ENCODE measurements at regions not wholly inside any gene's neighbourhood (a gene's known extent, or its start where the extent isn't known, plus 50 kb on each side); places are given as distances from the start of the nearest gene placed in this dataset.

- ChIA-PET POLR2A (interaction anchor here (1.1 kb wide), 1 partner anchor 9 kb away, joined by 3 read pairs; no protein-coding TSS in a partner anchor), CTCF (no interaction called here), RAD21 (ENCODE audit: low non-redundant PET in 1 of 2, low total read pairs in 2 of 2, uncharacterized antibody in 2 of 2, unreplicated experiment in 2 of 2) (interaction anchor here in 1 of 2 experiments (0.9 kb wide), 1 partner anchor 13 kb away, joined by 3 read pairs; no protein-coding TSS in a partner anchor)
- Histone ChIP-seq H3K79me2 (ENCODE audit: insufficient read depth, low read length) (no peaks in the 10 kb centered on the region), H3K27me3 (ENCODE audit: insufficient read depth, low read length) (no peaks in the 10 kb centered on the region), H3K4me3 (replicated peaks in 1 of 2; ENCODE audit: low read depth in 1 of 2, low read length in 2 of 2) (peak overlapping the region in 1 of 2 experiments; percentile 3; a peak in 1 of 4 replicates), H2AFZ (ENCODE audit: low read depth, low read length, poor library complexity, severe bottlenecking) (peak overlapping the region; percentile 89), H3K4me2 (ENCODE audit: low read length) (peak overlapping the region; percentile 63), H3K36me3 (ENCODE audit: control insufficient read depth in 1 of 2, insufficient read depth in 2 of 2, low read length in 2 of 2) (no peaks in the 10 kb centered on the region), H3K4me1 (ENCODE audit: control insufficient read depth in 1 of 2, insufficient read depth in 2 of 2, low read length in 2 of 2) (peaks cover 18 to 23% of the 10 kb centered on the region in 2 experiments), H3K27ac (ENCODE audit: low read depth, low read length) (peak overlapping the region; percentile 20), H3K9me3 (ENCODE audit: control insufficient read depth in 1 of 2, insufficient read depth in 1 of 2, low read depth in 1 of 2, low read length in 2 of 2) (no peaks in the 10 kb centered on the region), H3K9me2 (ENCODE audit: insufficient read depth) (no peaks in the 10 kb centered on the region), H3K9ac (ENCODE audit: low read length) (no peak overlapping the region), H4K20me1 (ENCODE audit: insufficient read depth) (no peaks in the 10 kb centered on the region)
- TF ChIP-seq CBX3 (IDR thresholded peaks at IDR 0.05; ENCODE audit: low read depth) (peak; percentile 73), YY1 (IDR thresholded peaks at IDR 0.05; ENCODE audit: extremely low read depth, insufficient replicate concordance, low read depth, low read length) (no peak), POLR2AphosphoS5 (IDR thresholded peaks at IDR 0.05; ENCODE audit: low read depth, low read length) (no peak), FOSL1 (IDR thresholded peaks at IDR 0.05; ENCODE audit: low read depth) (peak; percentile 81), SP1 (IDR thresholded peaks at IDR 0.05; ENCODE audit: low read depth) (peak; percentile 71), ZNF274 (IDR thresholded peaks at IDR 0.05; ENCODE audit: low read depth, low read length) (no peak), SIN3A (IDR thresholded peaks at IDR 0.05; ENCODE audit: low read depth) (no peak), RAD21 (IDR thresholded peaks at IDR 0.05; ENCODE audit: low read depth) (0 out of 2 replicates have a peak, but pooled peaks have one; percentile 1), EZH2phosphoT487 (IDR thresholded peaks at IDR 0.05; ENCODE audit: borderline replicate concordance) (no peak), POLR2A (IDR thresholded peaks at IDR 0.05; ENCODE audit: borderline replicate concordance, extremely low read depth, insufficient read depth, insufficient read length) (no peak), CEBPB (IDR thresholded peaks at IDR 0.05; ENCODE audit: low read depth) (peak; percentile 54; the same call in 1 of the 2 replicates), EGR1 (IDR thresholded peaks at IDR 0.05; ENCODE audit: low read depth) (no peak), JUND (IDR thresholded peaks at IDR 0.05) (peak; percentile 88), REST (IDR thresholded peaks at IDR 0.05; ENCODE audit: low read depth) (no peak), TCF7L2 (IDR thresholded peaks at IDR 0.05; ENCODE audit: borderline replicate concordance, extremely low read depth, insufficient read depth, insufficient read length) (no peak), ELF1 (IDR thresholded peaks at IDR 0.05; ENCODE audit: borderline replicate concordance, low read depth) (no peak), ZFX (IDR thresholded peaks at IDR 0.05) (no peak)
- TF ChIP-seq, protein P1, sequence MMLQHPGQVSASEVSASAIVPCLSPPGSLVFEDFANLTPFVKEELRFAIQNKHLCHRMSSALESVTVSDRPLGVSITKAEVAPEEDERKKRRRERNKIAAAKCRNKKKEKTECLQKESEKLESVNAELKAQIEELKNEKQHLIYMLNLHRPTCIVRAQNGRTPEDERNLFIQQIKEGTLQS (IDR thresholded peaks at IDR 0.05), result 0 out of 2 replicates have a peak, but pooled peaks have one; percentile 47
- TF ChIP-seq, protein P2, sequence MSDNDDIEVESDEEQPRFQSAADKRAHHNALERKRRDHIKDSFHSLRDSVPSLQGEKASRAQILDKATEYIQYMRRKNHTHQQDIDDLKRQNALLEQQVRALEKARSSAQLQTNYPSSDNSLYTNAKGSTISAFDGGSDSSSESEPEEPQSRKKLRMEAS (IDR thresholded peaks at IDR 0.05), result peak; percentile 74
- intact Hi-C loops (cut with micrococcal nuclease), result loop anchor here (2.0 kb wide), 1 partner anchor 91 kb away; the partner anchor contains the start of gene CHD1
- DNase-seq (ENCODE audit: low read depth, low spot score), result peak; percentile 65
- BruUV-seq (replicated peaks), result no TSS peak
- ATAC-seq, result peak; percentile 82
Measured at GRCh38 chr5:99019812-99020697, 91.2 kb upstream of the CHD1 start.
